22Rv1 (cell line): ENCODE measurements at regions not wholly inside any gene's neighbourhood (a gene's known extent, or its start where the extent isn't known, plus 50 kb on each side); places are given as distances from the start of the nearest gene placed in this dataset.

Experiments used
- ZFX ChIP-seq: fragments of 450-650 bp; IDR thresholded peaks from 2 replicates; pipeline ENCODE4 v1.6.1; 2017; ENCODE audit warnings: antibody characterized with exemption, borderline replicate concordance
- TF ChIP-seq, protein P1 (sequence below): fragments of 450-650 bp; IDR thresholded peaks from 2 replicates; pipeline ENCODE4 v1.5.1; 2017; ENCODE audit warnings: mild to moderate bottlenecking

DNA sequence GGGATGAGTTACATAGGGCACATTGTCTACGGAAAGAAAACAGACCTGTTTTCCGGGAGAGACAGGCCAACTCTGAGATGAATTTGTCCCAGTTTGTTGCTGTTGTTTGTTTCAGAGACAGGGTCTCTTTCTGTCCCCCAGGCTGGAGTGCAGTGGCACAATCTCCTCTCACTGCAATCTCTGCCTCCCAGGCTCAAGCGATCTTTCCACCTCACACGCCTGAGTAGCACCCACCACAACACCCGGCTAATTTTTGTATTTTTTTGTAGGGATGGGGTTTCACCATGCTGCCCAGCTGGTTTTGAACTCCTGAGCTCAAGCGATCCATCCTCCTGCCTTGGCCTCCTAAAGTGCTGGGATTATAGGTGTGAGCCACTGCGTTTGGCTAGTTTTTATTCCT lies 125.5 kb upstream of the ERRFI1 start:
- TF ChIP-seq ZFX, result no peak
- TF ChIP-seq, protein P1, sequence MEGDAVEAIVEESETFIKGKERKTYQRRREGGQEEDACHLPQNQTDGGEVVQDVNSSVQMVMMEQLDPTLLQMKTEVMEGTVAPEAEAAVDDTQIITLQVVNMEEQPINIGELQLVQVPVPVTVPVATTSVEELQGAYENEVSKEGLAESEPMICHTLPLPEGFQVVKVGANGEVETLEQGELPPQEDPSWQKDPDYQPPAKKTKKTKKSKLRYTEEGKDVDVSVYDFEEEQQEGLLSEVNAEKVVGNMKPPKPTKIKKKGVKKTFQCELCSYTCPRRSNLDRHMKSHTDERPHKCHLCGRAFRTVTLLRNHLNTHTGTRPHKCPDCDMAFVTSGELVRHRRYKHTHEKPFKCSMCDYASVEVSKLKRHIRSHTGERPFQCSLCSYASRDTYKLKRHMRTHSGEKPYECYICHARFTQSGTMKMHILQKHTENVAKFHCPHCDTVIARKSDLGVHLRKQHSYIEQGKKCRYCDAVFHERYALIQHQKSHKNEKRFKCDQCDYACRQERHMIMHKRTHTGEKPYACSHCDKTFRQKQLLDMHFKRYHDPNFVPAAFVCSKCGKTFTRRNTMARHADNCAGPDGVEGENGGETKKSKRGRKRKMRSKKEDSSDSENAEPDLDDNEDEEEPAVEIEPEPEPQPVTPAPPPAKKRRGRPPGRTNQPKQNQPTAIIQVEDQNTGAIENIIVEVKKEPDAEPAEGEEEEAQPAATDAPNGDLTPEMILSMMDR, result no peak
